HL-60 (cell line): ENCODE measurements at regions not wholly inside any gene's neighbourhood (a gene's known extent, or its start where the extent isn't known, plus 50 kb on each side); places are given as distances from the start of the nearest gene placed in this dataset.

Source experiments
- DNase-seq, 2 experiments: peaks; one replicate each; pipeline ENCODE4 v3.0.0-alpha.2; 2010 to 2020; ENCODE audit warnings: low read depth in 1 of 2, low spot score in 1 of 2
- H3K27ac ChIP-seq: fragments of 250-450 bp; sonication (Bioruptor Pico); replicated peaks from 2 replicates; pipeline ENCODE4 v1.5.1; 2020; ENCODE audit warnings: mild to moderate bottlenecking, moderate library complexity
- H3K27me3 ChIP-seq: fragments of 250-450 bp; sonication (Bioruptor Pico); 2 replicates; pipeline ENCODE4 v1.5.1; 2021; ENCODE audit warnings: mild to moderate bottlenecking, moderate library complexity; ENCODE audit not compliant: insufficient read depth, poor library complexity, severe bottlenecking
- H3K4me3 ChIP-seq: replicated peaks from 2 replicates; pipeline ENCODE4 v1.5.1; 2011; ENCODE audit warnings: mild to moderate bottlenecking, control low read depth, low read length; ENCODE audit not compliant: insufficient read depth
- CTCF ChIP-seq: IDR thresholded peaks from one replicate; pipeline ENCODE4 v1.5.1; 2011; ENCODE audit warnings: low read length, control low read depth, inconsistent platforms; ENCODE audit not compliant: insufficient read depth
- GABPA ChIP-seq: IDR thresholded peaks from 2 replicates; pipeline ENCODE4 v1.6.1; 2012; ENCODE audit warnings: low read depth
- POLR2AphosphoS5 ChIP-seq: IDR thresholded peaks from 2 replicates; pipeline ENCODE4 v1.6.1; 2012; ENCODE audit warnings: low read depth
- REST ChIP-seq: IDR thresholded peaks from 2 replicates; pipeline ENCODE4 v1.6.1; 2012; ENCODE audit warnings: low read depth; ENCODE audit not compliant: insufficient replicate concordance
- SPI1 ChIP-seq: IDR thresholded peaks from 2 replicates; pipeline ENCODE4 v1.6.1; 2012; ENCODE audit warnings: low read depth, mild to moderate bottlenecking, borderline replicate concordance

- no peak overlapping the region for H3K27ac ChIP-seq
- DNase-seq, result no peak
- H3K4me3 ChIP-seq, result no peak overlapping the region
- no peak for TF ChIP-seq REST
- TF ChIP-seq POLR2AphosphoS5, result no peak
- TF ChIP-seq CTCF, result no peak
- no peak for TF ChIP-seq SPI1
- TF ChIP-seq GABPA, result no peak
- H3K27me3 ChIP-seq, result no peaks in the 10 kb centered on the region
These were observed 703.1 kb upstream of the FZD8 start for GRCh38 chr10:36345175-36345533.

GRCh38 chr10:36344240-36345174 lies 702.4 kb upstream of the FZD8 start:
- H3K27ac ChIP-seq, result no peak overlapping the region
- H3K4me3 ChIP-seq, result no peak overlapping the region
- no peak for DNase-seq
- no peaks in the 10 kb centered on the region for H3K27me3 ChIP-seq
- TF ChIP-seq POLR2AphosphoS5 (no peak), GABPA (no peak), REST (no peak)

GRCh38 chr10:36342781-36343180 lies 700.7 kb upstream of the FZD8 start:
- no peak for DNase-seq
- no peak for TF ChIP-seq GABPA
- no peak overlapping the region for H3K27ac ChIP-seq
- H3K4me3 ChIP-seq, result no peak overlapping the region
- H3K27me3 ChIP-seq, result no peaks in the 10 kb centered on the region

GRCh38 chr10:36341471-36341870 lies 699.4 kb upstream of the FZD8 start:
- TF ChIP-seq GABPA, result no peak
- no peak for TF ChIP-seq POLR2AphosphoS5
- TF ChIP-seq REST, result no peak
- no peak for TF ChIP-seq CTCF
- no peak for TF ChIP-seq SPI1
- no peak for DNase-seq
- Histone ChIP-seq H3K27ac (no peak overlapping the region), H3K4me3 (no peak overlapping the region), H3K27me3 (no peaks in the 10 kb centered on the region)
